IgD-negative memory B cell (primary cell): ENCODE measurements at regions not wholly inside any gene's neighbourhood (a gene's known extent, or its start where the extent isn't known, plus 50 kb on each side); places are given as distances from the start of the nearest gene placed in this dataset.

Experiments
- H3K27ac Mint-ChIP-seq, 3 donors: one replicate each; pipeline ENCODE4 v1.8.0; 2020 to 2022; ENCODE audit warnings: mild to moderate bottlenecking in 3 of 3, mixed read lengths in 3 of 3, moderate library complexity in 1 of 3
- H3K27me3 Mint-ChIP-seq: one replicate; pipeline ENCODE4 v1.8.0; 2021; ENCODE audit warnings: mixed read lengths
- H3K36me3 Mint-ChIP-seq: one replicate; pipeline ENCODE4 v1.8.0; 2020; ENCODE audit warnings: mild to moderate bottlenecking, mixed read lengths
- H3K4me1 Mint-ChIP-seq, 3 donors: one replicate each; pipeline ENCODE4 v1.8.0; 2020 to 2022; ENCODE audit warnings: mixed read lengths in 3 of 3, mild to moderate bottlenecking in 1 of 3
- H3K4me3 Mint-ChIP-seq, 4 donors: one replicate each; pipeline ENCODE4 v1.8.0; 2020 to 2022; ENCODE audit warnings: mild to moderate bottlenecking in 4 of 4, mixed read lengths in 4 of 4, moderate library complexity in 3 of 4
- H3K9me3 Mint-ChIP-seq, 3 donors: one replicate each; pipeline ENCODE4 v1.8.0; 2020 to 2021; ENCODE audit warnings: mixed read lengths in 3 of 3, mild to moderate bottlenecking in 1 of 3

DNA sequence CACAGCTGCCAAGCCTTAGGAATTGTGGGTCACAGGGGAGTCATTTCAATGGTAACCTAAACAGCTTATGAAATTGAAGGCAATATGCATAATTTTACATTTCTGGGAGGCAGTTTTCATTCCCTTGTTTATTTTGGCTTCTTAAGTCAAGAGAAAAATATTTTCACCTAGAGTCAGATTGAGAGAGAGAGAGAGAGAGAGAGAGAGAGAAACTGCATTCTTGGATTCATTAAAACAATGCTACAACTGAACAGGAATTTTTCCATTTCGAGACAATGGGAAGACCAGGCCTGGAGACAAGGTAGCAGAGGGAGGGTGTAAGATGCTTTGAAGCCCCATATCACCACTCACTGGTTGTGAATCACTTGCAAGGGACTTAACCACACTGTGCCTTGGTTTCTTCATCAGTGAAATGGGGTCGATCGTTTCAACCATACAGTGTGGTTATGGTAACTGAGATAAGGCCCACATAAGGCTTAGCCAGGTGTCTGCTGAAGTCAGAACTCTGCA, 224.7 kb upstream of the IRX3 start:
- Mint-ChIP-seq H3K4me1 (no peaks in the 10 kb centered on the region), H3K27me3 (no peaks in the 10 kb centered on the region), H3K27ac (no peak overlapping the region), H3K4me3 (no peak overlapping the region), H3K9me3 (peaks cover 0 to 2% (median under 1%) of the 10 kb centered on the region in 3 donors), H3K36me3 (no peaks in the 10 kb centered on the region)

DNA sequence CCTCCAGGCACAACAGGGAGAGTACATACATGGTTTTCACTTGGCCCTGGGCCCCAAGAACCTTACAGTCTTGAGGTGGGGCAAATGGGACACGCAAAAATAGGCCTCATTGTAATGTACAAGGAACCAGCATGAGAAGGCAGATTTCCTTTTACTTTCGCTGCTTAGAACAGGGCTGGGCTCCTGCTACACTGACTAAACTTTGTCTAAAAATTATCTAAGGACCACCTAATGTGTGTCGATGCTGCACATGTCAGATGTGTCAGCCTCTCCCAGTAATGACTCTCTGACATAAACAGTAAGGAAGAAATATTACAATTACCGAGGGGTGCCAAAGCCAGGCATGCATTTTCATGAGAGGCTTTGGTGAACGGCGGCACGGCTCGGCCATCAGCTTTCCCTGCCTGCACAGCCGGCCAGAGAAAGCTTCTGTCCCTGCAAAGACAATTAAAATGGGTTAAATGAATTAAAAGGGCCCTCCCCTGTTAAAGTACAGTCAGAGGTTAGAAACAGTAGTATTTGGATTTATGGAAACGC, 224.2 kb upstream of the IRX3 start:
- Mint-ChIP-seq H3K9me3 (peaks cover 0 to 2% (median 0%) of the 10 kb centered on the region in 3 donors), H3K27ac (no peak overlapping the region), H3K4me1 (no peaks in the 10 kb centered on the region), H3K36me3 (no peaks in the 10 kb centered on the region), H3K27me3 (no peaks in the 10 kb centered on the region), H3K4me3 (no peak overlapping the region)

DNA sequence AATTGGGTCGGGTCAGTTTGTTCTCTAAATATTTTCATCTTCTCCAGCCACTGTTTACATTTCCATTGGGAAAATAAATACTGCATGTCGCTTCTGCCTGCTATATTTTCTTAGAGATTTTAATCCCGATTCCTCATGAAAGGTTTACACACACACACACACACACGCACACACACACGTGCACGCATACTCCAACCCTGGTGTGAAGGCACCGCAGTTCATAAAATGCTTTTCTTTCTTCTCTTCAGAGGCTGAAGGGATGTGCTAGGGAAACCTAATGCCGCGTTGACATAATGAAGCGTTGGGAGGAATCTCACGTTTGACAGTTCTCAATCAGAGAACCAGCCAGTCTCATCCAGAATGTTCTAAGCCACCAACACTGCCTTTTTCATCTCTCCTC, 222.9 kb upstream of the IRX3 start:
- H3K27ac Mint-ChIP-seq, result no peak overlapping the region
- no peaks in the 10 kb centered on the region for H3K27me3 Mint-ChIP-seq
- peaks cover 0 to 2% (median 0%) of the 10 kb centered on the region in 3 donors for H3K9me3 Mint-ChIP-seq
- H3K4me3 Mint-ChIP-seq, result no peak overlapping the region
- no peaks in the 10 kb centered on the region for H3K36me3 Mint-ChIP-seq
- no peaks in the 10 kb centered on the region for H3K4me1 Mint-ChIP-seq

DNA sequence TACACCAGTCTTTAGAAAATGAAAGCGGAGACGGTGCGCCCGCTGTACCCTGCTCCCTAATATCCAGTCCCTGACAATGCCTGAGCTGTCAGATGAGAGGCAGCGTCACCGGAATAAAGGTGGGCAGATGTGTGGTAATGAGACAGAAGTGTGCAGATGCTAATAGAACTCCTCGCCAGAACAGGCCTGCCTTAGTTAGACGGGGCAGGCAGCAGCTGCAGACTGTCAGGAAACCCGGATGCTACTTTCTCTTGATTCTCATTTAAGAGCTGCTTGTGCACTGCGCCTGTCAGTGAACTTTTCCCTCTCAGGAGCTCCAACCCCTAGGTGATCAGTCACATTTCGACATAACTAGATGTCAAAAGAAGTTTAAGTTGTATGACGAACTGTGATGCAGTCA, 221.8 kb upstream of the IRX3 start:
- H3K4me1 Mint-ChIP-seq, result no peaks in the 10 kb centered on the region
- no peaks in the 10 kb centered on the region for H3K27me3 Mint-ChIP-seq

DNA sequence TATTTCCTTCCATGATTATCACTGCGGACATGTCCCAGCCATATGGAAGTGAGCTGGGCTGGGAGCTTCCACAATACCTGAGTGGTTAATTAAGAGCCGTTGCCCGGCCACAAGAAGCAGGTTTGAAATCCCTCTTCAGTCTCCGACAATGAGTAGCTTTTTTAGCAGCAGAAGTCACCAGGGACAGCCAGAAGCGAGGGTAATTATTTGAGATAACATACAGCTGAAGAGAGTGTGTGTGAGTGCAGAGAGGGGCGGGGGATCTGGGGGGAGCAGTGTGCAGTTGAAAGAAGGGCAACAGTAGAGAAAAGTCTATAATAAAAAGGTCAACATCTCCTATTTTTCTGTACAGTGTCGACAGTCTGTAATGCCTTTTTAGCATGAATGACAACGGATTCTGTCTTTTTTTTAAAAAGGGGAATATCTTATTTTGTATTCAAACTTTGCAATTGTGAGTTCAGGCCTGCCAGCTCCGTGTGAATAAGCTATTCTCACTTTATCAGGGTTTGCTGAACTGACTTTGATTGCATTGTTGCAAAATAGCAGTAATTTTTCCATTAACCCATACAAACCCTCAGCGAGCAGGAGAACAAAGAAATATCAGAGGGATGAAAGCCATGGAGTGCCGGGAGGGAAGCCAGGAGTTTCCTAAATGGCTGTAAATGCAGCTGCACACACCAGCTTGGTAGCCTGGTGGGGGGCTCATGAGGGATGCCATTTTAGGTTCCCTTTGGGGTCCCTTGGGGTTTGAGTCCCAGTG, 220.3 kb upstream of the IRX3 start:
- Mint-ChIP-seq H3K4me3 (no peak overlapping the region), H3K36me3 (no peaks in the 10 kb centered on the region), H3K4me1 (no peaks in the 10 kb centered on the region), H3K27ac (no peak overlapping the region), H3K27me3 (no peaks in the 10 kb centered on the region), H3K9me3 (peaks cover 0 to 4% (median 0%) of the 10 kb centered on the region in 3 donors)

More for the DNA sequence above, 221.8 kb upstream of the IRX3 start:
- H3K4me3 Mint-ChIP-seq, result no peak overlapping the region
- H3K36me3 Mint-ChIP-seq, result no peaks in the 10 kb centered on the region
- H3K27ac Mint-ChIP-seq, result no peak overlapping the region
- peaks cover 0 to 2% (median 0%) of the 10 kb centered on the region in 3 donors for H3K9me3 Mint-ChIP-seq

DNA sequence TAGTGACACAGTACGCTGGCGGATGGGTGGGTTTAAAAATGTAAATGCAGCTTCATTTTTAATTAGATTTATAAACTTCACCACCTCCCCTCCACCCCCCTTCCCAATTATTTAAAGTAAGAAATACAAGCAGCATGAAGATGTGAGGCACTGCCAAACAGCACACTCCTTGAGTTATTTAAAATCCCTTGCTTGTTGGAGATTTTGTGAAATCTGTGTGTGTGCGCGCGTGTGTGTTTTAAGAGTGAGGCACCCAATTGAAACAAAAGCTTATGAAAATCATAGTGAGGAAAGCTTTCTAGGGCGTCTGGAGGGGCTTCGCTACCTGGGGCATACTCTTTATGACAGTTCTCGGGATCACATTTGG, 219.6 kb upstream of the IRX3 start:
- Mint-ChIP-seq H3K36me3 (no peaks in the 10 kb centered on the region), H3K27me3 (no peaks in the 10 kb centered on the region), H3K9me3 (peaks cover 0 to 4% (median 3%) of the 10 kb centered on the region in 3 donors), H3K27ac (no peak overlapping the region), H3K4me3 (no peak overlapping the region), H3K4me1 (no peaks in the 10 kb centered on the region)

DNA sequence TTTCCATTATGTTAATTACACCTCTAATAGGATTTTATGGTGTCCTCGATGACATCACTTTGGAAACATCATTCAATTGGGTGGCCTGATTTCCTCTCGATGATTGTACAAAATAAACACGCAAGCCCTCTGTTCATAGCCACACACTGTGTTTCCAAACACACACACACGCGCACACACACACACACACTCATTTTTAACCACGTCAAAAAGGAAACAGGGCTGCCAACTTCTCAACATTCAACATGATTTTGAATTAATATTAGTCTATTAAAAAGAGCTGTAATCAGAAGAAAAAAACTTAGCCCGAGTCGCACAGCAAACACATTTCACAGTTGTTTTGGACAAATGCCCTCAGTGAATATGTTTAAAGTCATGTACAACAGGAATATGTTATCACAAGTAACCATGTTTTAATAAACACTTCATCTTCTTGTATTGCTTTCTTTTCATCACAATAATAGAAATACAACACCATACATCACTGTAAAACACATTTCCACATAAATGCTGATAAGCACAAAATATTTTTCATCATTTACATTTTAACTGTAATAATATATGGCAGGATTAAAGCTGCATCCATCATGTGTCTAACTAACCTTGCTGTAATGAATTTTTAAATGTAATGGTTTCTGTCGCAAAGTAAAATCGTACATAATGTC, 219.1 kb upstream of the IRX3 start:
- no peak overlapping the region for H3K27ac Mint-ChIP-seq

DNA sequence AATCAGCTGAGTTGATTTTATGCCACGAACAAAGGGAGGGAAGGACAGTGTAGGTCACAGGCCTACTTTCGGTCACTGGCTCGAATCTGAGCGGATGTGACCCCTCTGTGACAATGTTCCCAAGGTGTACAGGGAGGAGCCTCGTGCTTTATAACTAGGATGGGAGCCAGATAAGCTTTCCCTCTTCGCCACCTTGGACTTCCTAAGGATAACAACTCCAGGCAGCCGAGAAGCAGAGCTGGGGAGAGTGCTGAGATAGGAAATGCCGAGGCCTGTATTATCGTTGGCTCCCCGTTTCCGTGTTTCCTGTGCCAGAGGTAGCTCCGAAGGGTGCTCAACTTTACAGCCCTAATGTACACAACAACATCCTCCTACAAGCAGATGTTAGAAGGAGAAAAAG, 217.8 kb upstream of the IRX3 start:
- Mint-ChIP-seq H3K4me3 (no peak overlapping the region), H3K9me3 (peaks cover 2 to 4% (median 3%) of the 10 kb centered on the region in 3 donors), H3K36me3 (no peaks in the 10 kb centered on the region), H3K4me1 (no peaks in the 10 kb centered on the region), H3K27me3 (peaks cover 2% of the 10 kb centered on the region), H3K27ac (no peak overlapping the region)

More for the DNA sequence above, 219.1 kb upstream of the IRX3 start:
- Mint-ChIP-seq H3K9me3 (peaks cover 0 to 4% (median 3%) of the 10 kb centered on the region in 3 donors), H3K27me3 (peaks cover 2% of the 10 kb centered on the region), H3K4me1 (no peaks in the 10 kb centered on the region), H3K36me3 (no peaks in the 10 kb centered on the region), H3K4me3 (no peak overlapping the region)

DNA sequence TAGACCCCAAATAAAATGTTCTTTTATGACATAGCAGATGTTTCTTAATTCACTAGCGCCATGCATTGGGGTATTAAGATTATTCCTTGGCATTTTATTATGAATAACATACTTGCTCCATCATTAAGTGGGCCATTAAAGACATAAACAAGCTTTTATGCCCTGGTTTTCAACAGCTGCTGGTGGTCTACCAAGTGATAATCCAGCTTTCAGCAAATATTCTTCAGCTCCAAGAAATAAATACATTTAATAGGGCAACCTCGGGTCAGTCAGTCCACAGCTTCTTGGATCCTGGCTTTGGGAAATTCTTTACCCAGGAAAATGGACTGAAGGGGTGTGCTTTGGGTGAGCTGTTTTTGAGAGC, 217.3 kb upstream of the IRX3 start:
- no peaks in the 10 kb centered on the region for H3K36me3 Mint-ChIP-seq
- no peak overlapping the region for H3K4me3 Mint-ChIP-seq
- H3K4me1 Mint-ChIP-seq, result no peaks in the 10 kb centered on the region
- H3K9me3 Mint-ChIP-seq, result peaks cover 2 to 4% (median 3%) of the 10 kb centered on the region in 3 donors
- H3K27me3 Mint-ChIP-seq, result peaks cover 2% of the 10 kb centered on the region
- no peak overlapping the region for H3K27ac Mint-ChIP-seq

DNA sequence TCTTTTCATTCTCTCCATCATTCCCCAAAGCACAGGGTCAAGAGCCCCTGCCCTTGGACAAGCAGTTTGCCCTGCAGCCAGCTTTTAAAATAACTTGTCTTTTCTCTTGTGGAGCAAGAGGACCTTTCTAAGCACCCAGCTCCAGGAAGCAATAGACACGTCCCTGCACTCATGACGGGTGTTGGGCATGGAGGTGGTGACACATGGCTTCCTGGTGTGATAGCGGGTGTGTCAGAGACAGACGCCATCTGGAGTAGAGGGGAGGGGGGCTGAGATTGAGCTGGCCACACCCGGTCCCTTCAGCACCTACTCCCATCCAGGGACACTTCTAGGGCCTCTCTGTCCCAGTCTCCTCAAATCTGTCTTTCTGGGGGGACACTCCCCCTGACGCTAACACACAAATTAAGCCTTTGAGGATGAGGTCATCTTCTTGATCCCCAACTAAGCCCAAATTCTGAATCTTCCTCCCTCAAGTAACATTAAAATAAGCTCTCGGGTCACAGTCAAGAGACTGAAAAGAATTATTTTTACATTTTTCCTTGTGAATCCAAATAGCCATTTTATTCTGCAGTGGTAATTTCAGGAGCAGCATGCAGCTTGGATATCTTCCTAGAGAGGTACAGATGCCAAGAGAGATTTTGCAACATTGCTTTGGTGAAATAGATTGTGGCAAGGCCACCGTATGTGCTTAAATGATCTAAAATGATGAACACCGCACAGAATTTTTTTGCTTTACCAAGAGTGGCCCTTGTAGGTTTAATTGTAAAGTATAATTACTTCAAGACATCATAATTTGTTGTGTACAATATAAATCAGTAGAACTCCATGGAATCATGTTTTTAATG, 216.6 kb upstream of the IRX3 start:
- no peak overlapping the region for H3K4me3 Mint-ChIP-seq
- H3K27me3 Mint-ChIP-seq, result peaks cover 2% of the 10 kb centered on the region
- peaks cover 2 to 4% (median 3%) of the 10 kb centered on the region in 3 donors for H3K9me3 Mint-ChIP-seq
- no peak overlapping the region for H3K27ac Mint-ChIP-seq
- H3K4me1 Mint-ChIP-seq, result no peaks in the 10 kb centered on the region
- no peaks in the 10 kb centered on the region for H3K36me3 Mint-ChIP-seq

DNA sequence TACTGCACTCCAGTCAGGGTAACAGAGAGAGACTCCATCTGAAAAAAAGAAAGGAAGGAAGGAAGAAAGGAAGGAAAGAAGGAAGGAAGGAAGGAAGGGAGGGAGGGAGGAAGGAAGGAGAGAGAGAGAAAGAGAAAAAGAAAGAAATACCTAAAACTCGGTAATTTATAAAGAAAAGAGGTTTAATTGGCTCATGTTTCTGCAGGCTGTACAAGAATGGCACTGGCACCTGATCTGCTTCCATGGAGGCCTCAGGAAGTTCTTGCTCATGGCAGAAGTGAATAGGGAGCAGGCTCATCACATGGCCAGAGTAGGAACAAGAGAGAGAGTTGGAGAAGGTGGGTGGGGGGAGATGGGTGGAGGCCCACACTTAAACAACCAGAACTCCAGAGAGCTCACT, 215.2 kb upstream of the IRX3 start:
- Mint-ChIP-seq H3K27me3 (peaks cover 2% of the 10 kb centered on the region), H3K9me3 (peaks cover 2 to 6% (median 3%) of the 10 kb centered on the region in 3 donors), H3K4me3 (no peak overlapping the region), H3K36me3 (no peaks in the 10 kb centered on the region), H3K4me1 (no peaks in the 10 kb centered on the region), H3K27ac (no peak overlapping the region)

DNA sequence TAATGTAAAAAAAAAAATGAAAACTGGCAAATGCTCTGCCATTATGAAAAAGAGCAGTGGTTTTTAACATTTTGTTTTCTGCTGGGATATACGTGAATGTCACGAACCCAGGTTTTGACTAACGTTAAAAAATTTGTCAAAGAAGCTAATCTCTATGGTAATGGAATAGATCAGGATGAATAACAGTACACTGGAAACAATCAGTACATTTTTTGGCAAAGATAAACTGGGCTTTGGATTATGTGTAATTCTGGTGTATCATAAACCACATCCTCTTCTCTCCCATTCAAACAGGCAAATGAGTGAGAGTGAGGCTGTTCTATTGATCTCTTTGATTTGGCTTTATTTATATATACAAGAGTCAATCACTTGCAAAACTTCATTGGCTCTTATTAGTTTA, 207.0 kb upstream of the IRX3 start:
- Mint-ChIP-seq H3K4me1 (no peaks in the 10 kb centered on the region), H3K36me3 (no peaks in the 10 kb centered on the region), H3K27me3 (no peaks in the 10 kb centered on the region), H3K9me3 (peaks cover 0 to 10% (median 0%) of the 10 kb centered on the region in 3 donors), H3K27ac (no peak overlapping the region), H3K4me3 (no peak overlapping the region)

DNA sequence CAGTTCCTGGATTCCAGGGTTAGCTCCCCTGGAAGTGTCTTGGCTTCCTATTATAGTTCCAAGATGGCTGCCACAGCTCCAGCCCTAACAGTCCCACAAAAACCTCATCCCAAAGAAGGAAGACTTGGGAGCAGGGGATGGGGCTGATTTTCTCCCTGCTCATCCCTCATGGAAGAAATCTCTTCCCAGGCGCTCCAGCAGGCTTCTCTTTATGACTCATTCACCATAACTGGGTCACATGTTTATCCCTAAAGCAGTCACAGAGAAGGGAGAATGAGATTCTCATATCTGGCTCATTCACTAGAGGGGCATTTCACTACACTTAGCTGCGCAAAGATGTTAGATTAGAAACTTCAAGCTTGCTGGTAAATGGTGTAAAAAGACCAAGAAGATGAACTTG, 206.5 kb upstream of the IRX3 start:
- Mint-ChIP-seq H3K27me3 (no peaks in the 10 kb centered on the region), H3K36me3 (no peaks in the 10 kb centered on the region), H3K27ac (no peak overlapping the region), H3K4me1 (no peaks in the 10 kb centered on the region), H3K4me3 (no peak overlapping the region), H3K9me3 (peaks cover 0 to 8% (median 3%) of the 10 kb centered on the region in 3 donors)

DNA sequence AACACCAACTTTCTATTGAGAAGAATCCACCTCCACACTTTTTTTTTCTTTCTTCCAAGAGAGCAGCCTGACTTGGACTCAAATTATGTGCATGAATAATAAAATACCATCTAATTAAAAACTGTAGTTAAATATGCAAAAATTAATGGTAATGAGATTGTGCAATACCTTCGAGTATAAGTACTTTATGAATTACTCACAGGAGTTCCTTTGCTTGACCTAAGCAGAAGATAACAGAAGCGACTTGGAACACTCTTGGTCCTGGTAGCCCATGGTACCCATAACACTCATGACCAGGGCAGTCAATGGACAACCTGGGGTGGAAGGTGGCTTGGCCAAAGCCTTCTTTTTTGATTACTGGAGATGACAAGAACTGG, 203.5 kb upstream of the IRX3 start:
- Mint-ChIP-seq H3K4me1 (no peaks in the 10 kb centered on the region), H3K36me3 (no peaks in the 10 kb centered on the region), H3K27me3 (no peaks in the 10 kb centered on the region), H3K4me3 (no peak overlapping the region), H3K27ac (no peak overlapping the region), H3K9me3 (peaks cover 0 to 7% (median 3%) of the 10 kb centered on the region in 3 donors)
